ENCODE measurements at regions not wholly inside any gene's neighbourhood (a gene's known extent, or its start where the extent isn't known, plus 50 kb on each side); places are given as distances from the start of the nearest gene placed in this dataset.

- no peak for TF ChIP-seq ZBTB33 (IDR thresholded peaks at IDR 0.05)
- TF ChIP-seq RXRA (IDR thresholded peaks at IDR 0.05), result no peak
- no peak for TF ChIP-seq NR2F2 (IDR thresholded peaks at IDR 0.05)
- TF ChIP-seq ATF3 (IDR thresholded peaks at IDR 0.05), result no peak
- no peak for TF ChIP-seq JUND (IDR thresholded peaks at IDR 0.05)
Measured at GRCh38 chr3:59482684-59483083, 432.9 kb upstream of the CFAP20DC start (continued).

GRCh38 chr3:59481776-59482400, 432.1 kb upstream of the CFAP20DC start:
- no peaks in the 10 kb centered on the region for H3K4me1 ChIP-seq (ENCODE audit: control insufficient read depth in 4 of 4, insufficient read depth in 4 of 4, low read length in 3 of 4)
- DNase-seq (ENCODE audit: low spot score), result no peak
- H3K27ac ChIP-seq (ENCODE audit: low read depth in 1 of 2, low read length in 2 of 2), result no peak overlapping the region
- no peak overlapping the region for H3K9ac ChIP-seq (ENCODE audit: low read depth in 1 of 2, low read length in 2 of 2)
- 76% methylated on average over 3 of the region's 3 CpGs for WGBS
- no peak for TF ChIP-seq NR2F2 (IDR thresholded peaks at IDR 0.05)
- no peak for TF ChIP-seq YY1 (IDR thresholded peaks at IDR 0.05)
- no peak for TF ChIP-seq HNF4A (conservative IDR thresholded peaks at IDR 0.05)
- no peak for TF ChIP-seq GABPA (IDR thresholded peaks at IDR 0.05 in 1 of 2, conservative IDR thresholded peaks at IDR 0.05 in 1 of 2)
- no peak for TF ChIP-seq TAF1 (conservative IDR thresholded peaks at IDR 0.05)
- TF ChIP-seq CTCF (IDR thresholded peaks at IDR 0.05; ENCODE audit: low read depth, low read length, missing input control), result no peak
- no peak for TF ChIP-seq ATF3 (IDR thresholded peaks at IDR 0.05)
- no peak for TF ChIP-seq SP1 (IDR thresholded peaks at IDR 0.05)
- TF ChIP-seq FOXA2 (IDR thresholded peaks at IDR 0.05), result no peak
- TF ChIP-seq RXRA (IDR thresholded peaks at IDR 0.05), result no peak
- TF ChIP-seq EGR1 (IDR thresholded peaks at IDR 0.05; ENCODE audit: low read depth in 2 of 2), result no peak
- no peak for TF ChIP-seq FOXA1 (IDR thresholded peaks at IDR 0.05)
- no peak for TF ChIP-seq HNF4G (IDR thresholded peaks at IDR 0.05)
- TF ChIP-seq JUND (IDR thresholded peaks at IDR 0.05), result no peak
- no peak for TF ChIP-seq ZBTB33 (IDR thresholded peaks at IDR 0.05)
- no peak for TF ChIP-seq REST (IDR thresholded peaks at IDR 0.05)
- TF ChIP-seq RAD21 (IDR thresholded peaks at IDR 0.05), result no peak
- H3K4me3 ChIP-seq (ENCODE audit: low read depth in 1 of 3, low read length in 3 of 3), result no peak overlapping the region
- H3K36me3 ChIP-seq (ENCODE audit: control insufficient read depth in 4 of 4, insufficient read depth in 3 of 4, low read depth in 1 of 4, low read length in 3 of 4), result no peaks in the 10 kb centered on the region
- H3K27me3 ChIP-seq (ENCODE audit: control insufficient read depth in 4 of 4, insufficient read depth in 4 of 4, low read length in 3 of 4), result no peaks in the 10 kb centered on the region
- H3K9me3 ChIP-seq (ENCODE audit: control insufficient read depth in 4 of 4, low read length in 3 of 4), result no peaks in the 10 kb centered on the region
